GM10248 (cell line): ENCODE measurements at regions not wholly inside any gene's neighbourhood (a gene's known extent, or its start where the extent isn't known, plus 50 kb on each side); places are given as distances from the start of the nearest gene placed in this dataset.

Experiments used
- CTCF ChIA-PET: fragments of 300-600 bp; sonication (Branson Sonifier 250); formaldehyde crosslinking; extraction: SDS; loops from one replicate; lab custom pipeline; 2021; ENCODE audit warnings: antibody characterized with exemption; lab: Yijun Ruan, JAX
- POLR2A ChIA-PET: fragments of 350-650 bp; sonication (Branson Sonifier 250); formaldehyde crosslinking; extraction: SDS; loops from one replicate; lab custom pipeline; 2020; ENCODE audit warnings: antibody characterized with exemption; lab: Yijun Ruan, JAX
- DNase-seq: peaks from one replicate; pipeline ENCODE4 v3.0.0; 2012; ENCODE audit errors: extremely low spot score
- TF ChIP-seq, protein P1 (sequence below): IDR thresholded peaks from 2 replicates; pipeline ENCODE4 v1.5.1; 2012; ENCODE audit warnings: mild to moderate bottlenecking, low read depth; ENCODE audit errors: extremely low read depth, missing control alignments, control extremely low read depth

DNA sequence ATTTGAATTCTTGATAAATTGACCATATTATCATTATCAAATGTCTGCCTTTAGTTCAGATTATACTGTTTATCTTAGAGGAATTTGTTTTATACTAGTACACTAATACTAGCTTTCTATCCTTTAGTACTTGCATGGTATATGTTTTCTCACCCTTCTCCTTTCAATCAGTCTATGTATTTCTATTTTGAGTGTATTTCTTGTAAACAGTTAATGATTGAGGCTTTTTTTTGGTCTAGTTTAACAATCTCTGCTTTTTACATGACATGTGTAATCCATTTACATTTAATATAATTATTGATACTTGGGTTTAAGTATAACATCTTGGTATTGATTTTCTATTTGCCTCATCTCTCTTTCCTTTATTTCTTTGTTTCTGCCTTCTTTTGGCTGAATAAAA lies 224.9 kb downstream of the CENPF start:
- ChIA-PET POLR2A (no interaction called here), CTCF (interaction anchor here (1.0 kb wide), 1 partner anchor 11 kb away, joined by 3 read pairs; no protein-coding TSS in a partner anchor)
- TF ChIP-seq, protein P1, sequence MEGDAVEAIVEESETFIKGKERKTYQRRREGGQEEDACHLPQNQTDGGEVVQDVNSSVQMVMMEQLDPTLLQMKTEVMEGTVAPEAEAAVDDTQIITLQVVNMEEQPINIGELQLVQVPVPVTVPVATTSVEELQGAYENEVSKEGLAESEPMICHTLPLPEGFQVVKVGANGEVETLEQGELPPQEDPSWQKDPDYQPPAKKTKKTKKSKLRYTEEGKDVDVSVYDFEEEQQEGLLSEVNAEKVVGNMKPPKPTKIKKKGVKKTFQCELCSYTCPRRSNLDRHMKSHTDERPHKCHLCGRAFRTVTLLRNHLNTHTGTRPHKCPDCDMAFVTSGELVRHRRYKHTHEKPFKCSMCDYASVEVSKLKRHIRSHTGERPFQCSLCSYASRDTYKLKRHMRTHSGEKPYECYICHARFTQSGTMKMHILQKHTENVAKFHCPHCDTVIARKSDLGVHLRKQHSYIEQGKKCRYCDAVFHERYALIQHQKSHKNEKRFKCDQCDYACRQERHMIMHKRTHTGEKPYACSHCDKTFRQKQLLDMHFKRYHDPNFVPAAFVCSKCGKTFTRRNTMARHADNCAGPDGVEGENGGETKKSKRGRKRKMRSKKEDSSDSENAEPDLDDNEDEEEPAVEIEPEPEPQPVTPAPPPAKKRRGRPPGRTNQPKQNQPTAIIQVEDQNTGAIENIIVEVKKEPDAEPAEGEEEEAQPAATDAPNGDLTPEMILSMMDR = no peak
- no peak for DNase-seq

- ChIA-PET POLR2A (no interaction called here), CTCF (no interaction called here)
- DNase-seq = no peak
- TF ChIP-seq, protein P1 = no peak
Observed at GRCh38 chr1:214830941-214831340, 227.9 kb downstream of the CENPF start.

- TF ChIP-seq, protein P1 = no peak
- no peak for DNase-seq
- ChIA-PET POLR2A (no interaction called here), CTCF (no interaction called here)
Observed at GRCh38 chr1:214831956-214832355, 229.0 kb downstream of the CENPF start.

- TF ChIP-seq, protein P1 = no peak
- POLR2A ChIA-PET = no interaction called here
- CTCF ChIA-PET = interaction anchor here (0.6 to 2.0 kb wide), 4 partner anchors 8 to 41 kb away, joined by 3 to 4 read pairs (median 4); no protein-coding TSS in a partner anchor
- no peak for DNase-seq
Observed at GRCh38 chr1:214833178-214833756, 230.3 kb downstream of the CENPF start.

DNA sequence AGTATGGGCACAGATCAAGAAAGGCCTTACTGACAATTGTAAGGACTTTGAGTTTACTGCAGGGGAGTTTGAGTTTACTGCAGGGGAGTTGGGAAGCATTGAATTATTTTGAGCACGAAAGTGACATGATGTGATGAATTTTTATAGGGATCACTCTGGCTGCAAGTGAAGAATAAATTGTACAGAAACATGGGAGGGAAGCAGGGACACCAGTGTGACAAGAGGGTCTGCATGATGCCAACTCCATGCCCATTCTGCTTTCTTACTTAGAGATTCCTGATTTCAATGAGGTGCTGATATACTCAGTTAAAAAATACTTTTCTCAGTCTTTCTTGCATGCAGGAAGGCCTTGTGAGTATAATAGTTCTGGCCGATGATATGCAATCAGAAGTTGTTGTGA lies 234.4 kb downstream of the CENPF start:
- POLR2A ChIA-PET = no interaction called here
- TF ChIP-seq, protein P1 = no peak
- no peak for DNase-seq
- CTCF ChIA-PET = no interaction called here

DNA sequence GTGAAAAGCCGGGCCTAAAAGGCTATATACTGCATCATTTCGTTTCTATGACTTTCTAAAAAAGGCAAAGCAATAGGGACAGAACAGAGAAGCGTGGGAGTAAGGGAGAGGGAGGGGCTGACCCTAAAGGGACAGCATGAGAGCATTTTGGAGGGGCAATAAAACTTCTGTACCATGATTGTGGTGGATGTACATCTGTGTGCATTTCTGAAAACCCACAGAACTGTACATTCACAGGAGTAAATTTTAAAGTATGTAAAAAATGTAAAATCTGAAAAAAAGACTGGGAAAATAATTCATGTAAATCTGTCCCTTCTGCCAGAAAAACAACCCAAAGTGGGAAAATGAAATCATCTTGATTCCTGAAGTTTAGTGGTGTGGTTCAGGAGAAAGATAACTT lies 235.4 kb downstream of the CENPF start:
- ChIA-PET CTCF (no interaction called here), POLR2A (no interaction called here)
- TF ChIP-seq, protein P1 = no peak
- no peak for DNase-seq
